ENCODE measurements at regions not wholly inside any gene's neighbourhood (a gene's known extent, or its start where the extent isn't known, plus 50 kb on each side); places are given as distances from the start of the nearest gene placed in this dataset.

DNA sequence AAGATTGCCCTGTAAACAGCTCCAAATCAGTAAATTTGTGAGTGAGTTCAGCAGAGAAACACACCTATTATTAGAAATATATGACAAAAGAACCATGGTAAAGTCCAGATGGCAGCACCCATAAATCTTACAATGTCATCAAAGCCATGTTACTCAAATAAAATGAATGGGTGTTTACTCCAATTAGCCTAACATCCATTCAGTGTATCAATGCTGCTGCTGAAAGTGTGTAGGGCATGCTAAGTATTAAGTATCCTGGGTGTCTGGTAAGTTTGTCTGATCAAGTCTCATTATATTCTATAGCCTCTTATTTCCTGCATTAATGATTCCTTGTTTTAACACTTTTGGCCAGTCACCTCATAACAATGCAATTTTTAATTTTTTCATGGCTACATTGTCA lies 185.5 kb upstream of the STEAP4 start:
- FAIRE-seq = no peak
- CTCF ChIA-PET (ENCODE audit: partially characterized antibody) = interaction anchor here (0.9 to 1.3 kb wide), 2 partner anchors 15 to 91 kb away, joined by 3 to 4 read pairs; no protein-coding TSS in a partner anchor
- DNase-seq (ENCODE audit: low read depth in 1 of 2, low spot score in 2 of 2) = no peak
- no peak overlapping the region for H2BK12ac ChIP-seq (ENCODE audit: low read depth, low read length)
- H4K5ac ChIP-seq (ENCODE audit: insufficient read length, low read depth, low read length) = no peak overlapping the region
- no peak overlapping the region for H3K14ac ChIP-seq (ENCODE audit: insufficient read length)
- H2BK15ac ChIP-seq (ENCODE audit: low read length) = no peak overlapping the region
- no peak overlapping the region for H4K91ac ChIP-seq (replicated peaks; ENCODE audit: insufficient read length, low read length)
- no peak overlapping the region for H2AK5ac ChIP-seq (ENCODE audit: low read depth, low read length)
- no peak overlapping the region for H2BK5ac ChIP-seq (ENCODE audit: low read depth, low read length)
- no peak overlapping the region for H4K8ac ChIP-seq (ENCODE audit: extremely low read depth, insufficient read depth, low read length)
- no peak overlapping the region for H3K18ac ChIP-seq (ENCODE audit: extremely low read depth, low read length)
- H3K23ac ChIP-seq (ENCODE audit: insufficient read length) = no peak overlapping the region
- no peaks in the 10 kb centered on the region for H3K79me1 ChIP-seq (ENCODE audit: low read depth, low read length)
- no peak overlapping the region for H2AFZ ChIP-seq (ENCODE audit: low read length)
- POLR2A ChIA-PET (ENCODE audit: partially characterized antibody) = no interaction called here
- no peak overlapping the region for H3K4me3 ChIP-seq (ENCODE audit: extremely low read depth in 1 of 4, insufficient read depth in 2 of 4, low read depth in 3 of 4, low read length in 4 of 4)
- no peak overlapping the region for H2BK120ac ChIP-seq (replicated peaks; ENCODE audit: low read depth, low read length)
- no peak overlapping the region for H3K56ac ChIP-seq (replicated peaks; ENCODE audit: insufficient read length, low read depth, low read length)
- H4K20me1 ChIP-seq (replicated peaks in 1 of 2; ENCODE audit: control insufficient read depth in 1 of 2, insufficient read depth in 2 of 2, low read length in 2 of 2) = no peaks in the 10 kb centered on the region
- H3K27ac ChIP-seq (ENCODE audit: low read depth, low read length) = no peak overlapping the region
- H3K4me1 ChIP-seq (replicated peaks in 1 of 4; ENCODE audit: control insufficient read depth in 3 of 4, insufficient read depth in 4 of 4, low read length in 3 of 4) = peaks cover 0 to 3% (median 0%) of the 10 kb centered on the region in 4 experiments; a peak in 1 of 7 replicates
- no peak overlapping the region for H3K4ac ChIP-seq (replicated peaks; ENCODE audit: insufficient read length, low read depth, low read length)
- no peaks in the 10 kb centered on the region for H3K27me3 ChIP-seq (replicated peaks in 1 of 4; ENCODE audit: control insufficient read depth in 3 of 4, extremely low read depth in 1 of 4, insufficient read depth in 3 of 4, low read length in 3 of 4)
- no peak overlapping the region for H2BK20ac ChIP-seq (ENCODE audit: low read length)
- no peaks in the 10 kb centered on the region for H3K9me3 ChIP-seq (ENCODE audit: insufficient read depth in 2 of 2, low read depth in 1 of 2, low read length in 1 of 2)
- no peak overlapping the region for H3K4me2 ChIP-seq (ENCODE audit: insufficient read depth in 1 of 2, low read depth in 2 of 2, low read length in 2 of 2)
- no peaks in the 10 kb centered on the region for H3K23me2 ChIP-seq (ENCODE audit: low read depth, low read length)
- no peak overlapping the region for H3K9ac ChIP-seq (replicated peaks in 1 of 4; ENCODE audit: extremely low read depth in 1 of 4, low read depth in 3 of 4, low read length in 3 of 4)
- no peaks in the 10 kb centered on the region for H3K79me2 ChIP-seq (ENCODE audit: control insufficient read depth in 1 of 2, insufficient read depth in 2 of 2, low read length in 2 of 2)
- H3K36me3 ChIP-seq (ENCODE audit: control insufficient read depth in 2 of 4, insufficient read depth in 4 of 4, low read length in 3 of 4) = no peaks in the 10 kb centered on the region
- TF ChIP-seq TBP (IDR thresholded peaks at IDR 0.05; ENCODE audit: low read depth, low read length) (no peak), RXRA (IDR thresholded peaks at IDR 0.05; ENCODE audit: insufficient read depth, low read depth, low read length) (no peak), SIRT6 (IDR thresholded peaks at IDR 0.05; ENCODE audit: low read length) (no peak), SIN3A (conservative IDR thresholded peaks at IDR 0.05 in 1 of 2, IDR thresholded peaks at IDR 0.05 in 1 of 2; ENCODE audit: low read depth in 1 of 2, low read length in 2 of 2) (no peak), CREB1 (IDR thresholded peaks at IDR 0.05) (no peak), JUN (IDR thresholded peaks at IDR 0.05; ENCODE audit: low read depth, low read length) (no peak), TAF1 (IDR thresholded peaks at IDR 0.05; ENCODE audit: low read depth, low read length) (no peak), POU5F1 (IDR thresholded peaks at IDR 0.05; ENCODE audit: low read depth, low read length) (no peak), TAF7 (optimal IDR thresholded peaks at IDR 0.05; ENCODE audit: borderline replicate concordance, low read depth, low read length) (no peak), SP2 (IDR thresholded peaks at IDR 0.05; ENCODE audit: low read length) (no peak), CBX8 (IDR thresholded peaks at IDR 0.05; ENCODE audit: borderline replicate concordance, low read depth, low read length) (no peak), EP300 (IDR thresholded peaks at IDR 0.05; ENCODE audit: borderline replicate concordance in 1 of 2, low read depth in 2 of 2, low read length in 2 of 2) (no peak), EGR1 (IDR thresholded peaks at IDR 0.05; ENCODE audit: borderline replicate concordance, low read depth, low read length) (no peak), RBBP5 (IDR thresholded peaks at IDR 0.05; ENCODE audit: borderline replicate concordance, low read depth, low read length) (no peak), FOSL1 (IDR thresholded peaks at IDR 0.05; ENCODE audit: insufficient read depth, low read depth, low read length) (no peak), POLR2A (IDR thresholded peaks at IDR 0.05; ENCODE audit: control extremely low read depth in 1 of 2, low read depth in 2 of 2, low read length in 2 of 2) (no peak), RFX5 (IDR thresholded peaks at IDR 0.05; ENCODE audit: borderline replicate concordance, low read depth, low read length) (no peak)
